Epithelial cell of esophagus (primary cell): ENCODE measurements at regions not wholly inside any gene's neighbourhood (a gene's known extent, or its start where the extent isn't known, plus 50 kb on each side); places are given as distances from the start of the nearest gene placed in this dataset.
"Not testable (repeated sequence)": the region's sequence is repeated elsewhere in the genome, so short reads cannot be mapped to it uniquely, and the experiment has no call there.

ENCODE experiments used
- DNase-seq: peaks from one replicate; pipeline ENCODE4 v3.0.0; 2010; ENCODE audit warnings: low read depth
- H3K4me3 ChIP-seq: 2 replicates; pipeline ENCODE4 v1.5.1; 2011; ENCODE audit warnings: mild to moderate bottlenecking, low read length, control low read depth
- CTCF ChIP-seq: IDR thresholded peaks from 2 replicates; pipeline ENCODE4 v1.5.1; 2011; ENCODE audit warnings: low read depth, mild to moderate bottlenecking, low read length, control low read depth, inconsistent platforms; ENCODE audit not compliant: insufficient read depth; ENCODE audit errors: missing control alignments

DNA sequence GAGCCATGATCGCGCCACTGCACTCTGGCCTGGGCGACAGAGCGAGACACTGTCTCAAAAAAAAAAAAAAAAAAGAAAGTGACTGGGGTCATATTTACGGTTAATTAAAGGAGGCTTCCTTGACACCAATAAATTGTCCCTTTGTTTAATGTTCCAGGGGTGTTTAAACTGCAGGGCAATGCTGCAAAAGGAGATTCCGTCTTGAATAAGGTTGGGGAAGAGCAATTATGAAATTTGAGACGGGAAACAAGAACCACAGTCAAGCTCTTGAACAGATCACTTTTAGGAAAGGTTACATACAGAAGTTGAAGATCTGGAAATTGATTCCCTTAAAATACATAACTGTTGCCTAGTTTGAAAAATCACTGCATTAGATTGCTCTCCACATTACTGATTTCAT, 292.9 kb downstream of the DAD1 start:
- DNase-seq, result no peak
- no peak for TF ChIP-seq CTCF
- H3K4me3 ChIP-seq, result no peak overlapping the region

- TF ChIP-seq CTCF, result no peak
- no peak overlapping the region for H3K4me3 ChIP-seq
- peak; percentile 70 for DNase-seq
Observed at GRCh38 chr14:22291406-22291805, 297.6 kb downstream of the DAD1 start.

DNA sequence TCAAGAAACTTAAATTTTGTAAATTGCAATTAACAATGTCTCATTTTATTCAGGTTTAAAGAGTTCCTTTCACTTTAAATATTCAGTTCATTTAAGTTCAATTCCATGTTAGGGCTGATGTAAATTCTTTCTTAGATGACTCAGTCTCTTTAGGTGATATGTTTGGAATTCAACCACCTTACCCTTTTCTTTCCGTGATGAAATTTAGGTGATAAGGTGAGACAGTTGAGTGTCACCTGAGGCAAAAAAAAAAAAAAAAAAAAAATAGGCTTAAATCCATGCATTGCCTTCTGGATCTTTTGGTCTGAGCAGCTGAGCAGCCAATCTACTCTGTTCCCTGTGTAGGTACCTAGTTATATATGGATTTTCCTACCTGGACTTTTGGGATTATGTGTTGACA, 299.5 kb downstream of the DAD1 start:
- H3K4me3 ChIP-seq, result no peak overlapping the region
- TF ChIP-seq CTCF, result no peak
- peak; percentile 82 for DNase-seq

DNA sequence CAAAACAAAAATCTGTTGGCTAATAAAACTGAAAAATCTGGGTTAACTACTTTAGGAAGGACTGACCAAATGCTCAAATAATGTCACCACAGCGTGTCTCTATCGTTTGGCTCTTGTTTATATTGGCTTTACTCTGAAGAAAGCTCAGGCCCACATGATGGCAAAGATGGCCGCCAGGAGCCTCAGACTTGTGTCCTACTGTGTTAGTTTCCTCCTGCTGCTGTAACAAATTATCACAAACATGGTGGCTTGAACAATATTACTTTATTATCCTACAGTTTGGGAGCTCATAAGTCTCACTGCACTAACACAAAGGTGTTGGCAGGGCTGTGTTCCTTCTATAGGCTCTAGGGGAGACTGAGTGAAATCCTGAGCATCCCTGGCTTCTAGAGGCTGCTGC, 303.0 kb downstream of the DAD1 start:
- DNase-seq, result no peak
- H3K4me3 ChIP-seq, result no peak overlapping the region
- TF ChIP-seq CTCF, result no peak

DNA sequence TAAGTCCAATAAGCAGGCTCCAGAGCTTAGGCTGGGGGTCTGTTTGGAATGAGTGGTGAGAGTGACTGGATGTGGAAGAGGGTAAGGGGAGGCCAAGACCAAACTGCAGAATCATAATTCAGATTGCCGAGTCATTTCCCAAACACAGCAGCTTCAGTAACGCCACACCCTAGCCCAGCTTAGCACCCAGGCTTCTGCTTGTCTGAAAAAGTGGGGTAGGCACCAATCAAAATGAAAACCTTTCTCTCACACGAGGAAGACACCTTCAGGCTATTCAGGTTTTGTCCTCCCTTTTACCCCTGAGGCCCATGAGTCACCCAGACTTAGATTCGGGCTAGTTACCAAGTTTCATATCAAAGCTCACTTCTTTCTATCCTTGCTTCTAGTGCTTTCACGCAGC, 306.1 kb downstream of the DAD1 start:
- peak; percentile 34 for DNase-seq
- TF ChIP-seq CTCF, result no peak
- no peak overlapping the region for H3K4me3 ChIP-seq

GRCh38 chr14:22282417-22282816, 306.6 kb downstream of the DAD1 start:
- no peak for TF ChIP-seq CTCF
- DNase-seq, result no peak
- H3K4me3 ChIP-seq, result no peak overlapping the region

- not testable (repeated sequence) for DNase-seq, H3K4me3 ChIP-seq
Observed at GRCh38 chr14:22281447-22281874, 307.6 kb downstream of the DAD1 start.

- no peak for TF ChIP-seq CTCF
- H3K4me3 ChIP-seq, result no peak overlapping the region
- DNase-seq, result no peak
Observed at GRCh38 chr14:22280497-22281316, 308.3 kb downstream of the DAD1 start.
